SU-DHL-6 (cell line): ENCODE measurements at regions not wholly inside any gene's neighbourhood (a gene's known extent, or its start where the extent isn't known, plus 50 kb on each side); places are given as distances from the start of the nearest gene placed in this dataset.

Source experiments
- CTCF ChIP-seq: fragments of 200-600 bp; sonication (generic); IDR thresholded peaks from one replicate; pipeline ENCODE4 v1.5.1; 2017; ENCODE audit warnings: antibody characterized with exemption, mild to moderate bottlenecking, low read length, moderate library complexity; ENCODE audit not compliant: insufficient read depth, poor library complexity, severe bottlenecking
- EZH2phosphoT487 ChIP-seq: fragments of 200-600 bp; sonication (generic), shearing (Covaris generic); conservative IDR thresholded peaks from 2 replicates; pipeline ENCODE4 v1.6.1; 2018; ENCODE audit warnings: mild to moderate bottlenecking, antibody characterized with exemption, low read length, moderate library complexity, mixed read lengths

- TF ChIP-seq CTCF (no peak), EZH2phosphoT487 (no peak)
These were observed 102.2 kb upstream of the SASH1 start for GRCh38 chr6:148240461-148240840.
